SJSA1 (cell line): ENCODE measurements at regions not wholly inside any gene's neighbourhood (a gene's known extent, or its start where the extent isn't known, plus 50 kb on each side); places are given as distances from the start of the nearest gene placed in this dataset.

Experiments
- DNase-seq, 2 experiments: peaks; one replicate each; pipeline ENCODE4 v3.0.0-alpha.2; 2015 to 2020; ENCODE audit warnings: low spot score in 2 of 2, low read depth in 1 of 2
- H3K27ac ChIP-seq: fragments of 250-450 bp; sonication (Bioruptor Pico); 2 replicates; pipeline ENCODE4 v1.5.1; 2020; ENCODE audit warnings: mild to moderate bottlenecking, moderate library complexity
- H3K27me3 ChIP-seq: fragments of 250-450 bp; sonication (Bioruptor Pico); replicated peaks from 2 replicates; pipeline ENCODE4 v1.5.1; 2020; ENCODE audit warnings: mild to moderate bottlenecking, moderate library complexity
- H3K36me3 ChIP-seq: fragments of 250-450 bp; sonication (Bioruptor Pico); 2 replicates; pipeline ENCODE4 v1.5.1; 2020; ENCODE audit warnings: mild to moderate bottlenecking
- H3K4me1 ChIP-seq: fragments of 250-450 bp; sonication (Bioruptor Pico); replicated peaks from 2 replicates; pipeline ENCODE4 v1.6.1; 2021; ENCODE audit warnings: mild to moderate bottlenecking
- H3K4me3 ChIP-seq: fragments of 250-450 bp; sonication (Bioruptor Pico); 2 replicates; pipeline ENCODE4 v1.5.1; 2020; ENCODE audit warnings: mild to moderate bottlenecking
- H3K9me3 ChIP-seq: fragments of 250-450 bp; sonication (Bioruptor Pico); replicated peaks from 2 replicates; pipeline ENCODE4 v1.5.1; 2020; ENCODE audit warnings: mild to moderate bottlenecking

- Histone ChIP-seq H3K9me3 (no peaks in the 10 kb centered on the region), H3K27me3 (no peaks in the 10 kb centered on the region), H3K4me3 (no peak overlapping the region), H3K4me1 (no peaks in the 10 kb centered on the region), H3K27ac (no peak overlapping the region), H3K36me3 (no peaks in the 10 kb centered on the region)
- DNase-seq, result no peak
Measured at GRCh38 chr6:150535818-150536220, 63.9 kb upstream of the PLEKHG1 start.

GRCh38 chr6:150536835-150537234 is 62.9 kb upstream of the PLEKHG1 start:
- no peak overlapping the region for H3K4me3 ChIP-seq
- H3K27ac ChIP-seq, result no peak overlapping the region
- H3K4me1 ChIP-seq, result no peaks in the 10 kb centered on the region
- no peaks in the 10 kb centered on the region for H3K36me3 ChIP-seq
- DNase-seq, result no peak
- H3K27me3 ChIP-seq, result no peaks in the 10 kb centered on the region
- no peaks in the 10 kb centered on the region for H3K9me3 ChIP-seq

- Histone ChIP-seq H3K4me3 (no peak overlapping the region), H3K27me3 (no peaks in the 10 kb centered on the region), H3K27ac (no peak overlapping the region), H3K9me3 (no peaks in the 10 kb centered on the region), H3K4me1 (no peaks in the 10 kb centered on the region), H3K36me3 (no peaks in the 10 kb centered on the region)
- no peak for DNase-seq
Measured at GRCh38 chr6:150537491-150537890, 62.2 kb upstream of the PLEKHG1 start.

DNA sequence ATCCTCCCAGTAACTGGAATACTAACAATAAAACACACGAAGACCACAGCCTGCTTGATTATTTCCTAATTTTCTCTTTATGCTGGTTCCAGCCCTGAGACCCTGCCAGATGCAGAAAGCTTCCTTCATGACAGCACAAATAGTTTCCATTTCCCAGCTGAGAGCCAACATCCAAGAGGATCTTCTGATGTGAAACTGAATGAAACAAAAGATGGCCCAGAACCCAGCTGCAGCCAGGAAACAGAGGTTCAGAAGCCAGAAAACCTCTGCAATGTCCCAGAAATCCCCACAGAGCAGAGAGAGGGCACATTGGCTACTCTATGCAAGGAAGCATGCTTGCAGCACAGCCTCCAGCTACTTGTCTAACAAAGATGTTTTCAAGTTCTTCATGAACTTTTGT is 61.8 kb upstream of the PLEKHG1 start:
- H3K36me3 ChIP-seq, result no peaks in the 10 kb centered on the region
- no peaks in the 10 kb centered on the region for H3K4me1 ChIP-seq
- no peak overlapping the region for H3K27ac ChIP-seq
- H3K27me3 ChIP-seq, result no peaks in the 10 kb centered on the region
- no peak overlapping the region for H3K4me3 ChIP-seq
- no peak for DNase-seq
- no peaks in the 10 kb centered on the region for H3K9me3 ChIP-seq

DNA sequence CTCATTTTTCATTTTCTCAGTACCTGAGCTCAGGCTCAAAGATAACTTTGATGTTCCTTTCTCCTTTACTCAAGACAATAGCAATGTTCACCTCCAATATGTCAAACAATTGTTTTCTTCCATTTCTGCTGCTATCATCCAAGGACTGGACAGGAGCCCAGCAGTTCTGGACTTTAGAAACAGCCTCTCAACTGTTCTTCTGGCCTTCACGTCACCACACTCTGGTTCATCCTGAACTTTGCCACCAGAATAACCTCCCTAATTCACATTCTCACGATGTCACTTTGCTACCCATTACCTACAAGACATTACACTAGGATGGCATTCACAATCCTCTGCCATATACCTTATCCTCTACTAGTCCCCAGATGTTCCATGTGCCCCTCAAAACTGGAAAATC is 60.6 kb upstream of the PLEKHG1 start:
- no peak for DNase-seq

DNA sequence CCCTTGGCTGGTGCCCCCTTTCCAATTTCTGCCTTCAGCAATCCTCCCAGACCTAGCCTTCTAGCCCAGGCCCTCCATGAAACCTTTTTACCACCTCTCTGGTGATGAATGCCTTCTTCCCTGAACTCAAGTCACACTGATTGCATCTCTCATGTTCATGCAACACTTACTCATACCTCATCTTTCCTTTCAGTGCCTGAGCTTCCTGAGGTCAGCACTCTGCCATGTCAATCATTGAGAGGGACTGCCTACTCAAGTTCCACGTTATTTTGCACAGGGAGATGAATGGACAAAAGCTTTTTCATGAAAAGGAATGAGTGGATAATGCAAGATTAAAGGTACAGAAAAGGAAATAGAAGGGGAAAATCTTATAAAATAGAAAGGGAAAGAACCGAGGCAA is 60.1 kb upstream of the PLEKHG1 start:
- no peaks in the 10 kb centered on the region for H3K36me3 ChIP-seq
- H3K27me3 ChIP-seq, result 0 out of 2 replicates have a peak, but pooled peaks cover under 1% of the 10 kb centered on the region
- no peak for DNase-seq
- no peaks in the 10 kb centered on the region for H3K9me3 ChIP-seq
- no peak overlapping the region for H3K27ac ChIP-seq
- H3K4me1 ChIP-seq, result no peaks in the 10 kb centered on the region
- no peak overlapping the region for H3K4me3 ChIP-seq

More for the DNA sequence above, 60.6 kb upstream of the PLEKHG1 start:
- Histone ChIP-seq H3K27me3 (no peaks in the 10 kb centered on the region), H3K9me3 (no peaks in the 10 kb centered on the region), H3K36me3 (no peaks in the 10 kb centered on the region), H3K27ac (no peak overlapping the region), H3K4me1 (no peaks in the 10 kb centered on the region), H3K4me3 (no peak overlapping the region)

DNA sequence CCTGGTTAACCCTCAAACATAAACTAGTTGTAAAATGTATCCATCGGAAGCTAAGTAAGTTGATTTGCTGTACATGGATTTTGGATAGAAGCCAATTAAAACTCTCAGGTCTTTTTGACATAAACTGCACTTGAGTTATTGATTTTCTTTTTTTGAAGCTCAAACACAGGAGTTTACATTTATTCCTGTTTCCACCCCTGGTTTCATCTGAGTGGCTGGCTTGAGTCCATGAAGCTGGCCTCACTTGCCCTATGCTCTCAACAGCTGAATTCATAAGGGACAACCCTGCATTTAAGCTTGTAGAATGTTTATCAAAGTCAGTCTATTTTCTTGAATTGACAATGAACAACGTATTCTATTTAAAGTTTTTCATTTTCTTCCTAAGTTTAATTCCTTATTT is 58.1 kb upstream of the PLEKHG1 start:
- peaks cover 4% of the 10 kb centered on the region; the same call in 1 of the 2 replicates for H3K27me3 ChIP-seq
- no peaks in the 10 kb centered on the region for H3K36me3 ChIP-seq
- H3K27ac ChIP-seq, result no peak overlapping the region
- DNase-seq, result no peak
- no peak overlapping the region for H3K4me3 ChIP-seq
- H3K9me3 ChIP-seq, result no peaks in the 10 kb centered on the region
- no peaks in the 10 kb centered on the region for H3K4me1 ChIP-seq

GRCh38 chr6:150543178-150543577 is 56.5 kb upstream of the PLEKHG1 start:
- no peak for DNase-seq
- Histone ChIP-seq H3K27ac (no peak overlapping the region), H3K4me1 (no peaks in the 10 kb centered on the region), H3K27me3 (peaks cover 4% of the 10 kb centered on the region; the same call in 1 of the 2 replicates), H3K36me3 (no peaks in the 10 kb centered on the region), H3K4me3 (no peak overlapping the region), H3K9me3 (no peaks in the 10 kb centered on the region)

DNA sequence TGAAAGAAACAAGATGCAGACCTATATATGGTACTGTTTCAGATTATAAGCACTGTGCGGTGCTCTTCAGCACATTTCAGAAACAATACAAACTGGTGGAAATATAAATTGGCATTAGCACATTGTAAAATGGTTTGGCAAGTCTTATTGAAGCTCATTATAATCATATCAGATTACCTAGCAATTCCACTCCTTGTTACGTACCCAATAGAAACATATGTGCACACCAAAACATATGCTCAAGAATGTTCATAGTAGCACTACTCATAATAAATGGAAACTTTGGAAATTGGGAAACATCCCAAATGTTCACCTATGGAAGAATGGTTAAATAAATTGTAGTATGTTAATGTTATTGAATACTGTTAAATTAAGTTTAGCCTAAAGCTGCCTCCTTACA is 54.9 kb upstream of the PLEKHG1 start:
- H3K4me3 ChIP-seq, result no peak overlapping the region
- H3K36me3 ChIP-seq, result no peaks in the 10 kb centered on the region
- no peak for DNase-seq
- no peaks in the 10 kb centered on the region for H3K9me3 ChIP-seq
- H3K4me1 ChIP-seq, result no peaks in the 10 kb centered on the region
- peaks cover 4% of the 10 kb centered on the region; the same call in 1 of the 2 replicates for H3K27me3 ChIP-seq
- no peak overlapping the region for H3K27ac ChIP-seq

DNA sequence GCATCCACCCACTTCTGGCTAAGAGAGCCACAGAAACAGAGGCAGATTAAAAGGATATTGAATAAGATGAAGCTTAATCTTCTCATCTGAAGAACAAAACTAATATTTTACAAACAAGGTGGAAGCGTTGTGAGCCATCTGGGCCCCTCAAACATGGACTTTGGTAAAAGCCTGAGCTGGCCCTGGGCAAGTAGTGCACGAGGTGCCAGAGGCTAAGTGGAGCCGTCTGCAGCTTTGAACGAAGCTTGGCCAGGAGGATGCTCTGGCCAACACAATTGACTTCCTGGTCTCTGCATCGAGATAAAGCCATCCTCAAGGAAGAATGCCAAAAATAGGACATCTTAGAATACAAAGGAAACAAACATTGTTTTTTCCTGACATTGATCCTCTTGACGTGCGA is 53.2 kb upstream of the PLEKHG1 start:
- Histone ChIP-seq H3K27ac (no peak overlapping the region), H3K4me3 (no peak overlapping the region), H3K9me3 (no peaks in the 10 kb centered on the region), H3K36me3 (no peaks in the 10 kb centered on the region), H3K27me3 (peaks cover 4% of the 10 kb centered on the region; the same call in 1 of the 2 replicates), H3K4me1 (no peaks in the 10 kb centered on the region)
- DNase-seq, result no peak

- Histone ChIP-seq H3K9me3 (no peaks in the 10 kb centered on the region), H3K36me3 (no peaks in the 10 kb centered on the region), H3K4me1 (no peaks in the 10 kb centered on the region), H3K4me3 (no peak overlapping the region), H3K27me3 (peaks cover 4% of the 10 kb centered on the region; the same call in 1 of the 2 replicates), H3K27ac (no peak overlapping the region)
- DNase-seq, result no peak
Measured at GRCh38 chr6:150547502-150548222, 52.0 kb upstream of the PLEKHG1 start.

DNA sequence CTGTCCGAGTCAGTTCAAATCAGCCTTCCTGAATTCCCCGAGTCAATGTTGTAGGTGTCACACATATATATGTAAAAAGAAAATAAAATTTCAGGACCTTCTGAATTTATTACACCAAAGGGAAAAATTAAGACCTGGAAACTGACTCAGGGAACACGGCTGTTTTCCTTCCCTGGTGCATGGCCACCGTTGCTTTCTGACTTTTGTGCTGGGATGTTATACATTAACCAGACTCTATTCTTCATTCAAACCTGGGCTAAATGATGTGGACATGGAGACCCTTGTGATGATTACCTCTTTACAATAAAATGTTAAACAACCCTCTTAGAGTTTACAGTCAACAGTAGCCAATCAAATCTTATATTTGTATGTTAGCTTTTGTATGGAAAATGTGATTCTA is 51.4 kb upstream of the PLEKHG1 start:
- H3K4me1 ChIP-seq, result no peaks in the 10 kb centered on the region
- H3K27me3 ChIP-seq, result peaks cover 4% of the 10 kb centered on the region; the same call in 1 of the 2 replicates
- H3K4me3 ChIP-seq, result no peak overlapping the region
- H3K36me3 ChIP-seq, result no peaks in the 10 kb centered on the region
- H3K27ac ChIP-seq, result no peak overlapping the region
- no peaks in the 10 kb centered on the region for H3K9me3 ChIP-seq
- DNase-seq, result no peak

DNA sequence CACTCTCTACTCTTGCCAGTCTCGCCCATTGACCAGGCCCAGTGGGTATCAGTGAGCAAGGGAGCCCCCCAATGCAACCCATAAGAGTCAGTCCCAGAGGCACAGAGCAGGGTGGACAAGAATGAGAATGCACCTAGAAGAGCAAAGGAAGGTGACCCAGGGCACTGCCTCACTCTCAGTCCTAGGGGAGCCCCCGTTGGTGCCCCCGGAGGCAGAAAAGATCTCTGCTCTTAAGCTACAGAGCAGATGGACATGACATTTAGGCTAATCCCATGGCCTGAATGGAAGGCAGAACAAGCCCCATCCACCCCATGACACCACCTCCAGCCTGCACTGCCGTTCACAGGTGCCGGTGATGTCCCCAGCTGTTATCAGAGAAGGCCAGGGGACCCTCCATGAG is 50.7 kb upstream of the PLEKHG1 start:
- Histone ChIP-seq H3K4me3 (no peak overlapping the region), H3K4me1 (no peaks in the 10 kb centered on the region), H3K9me3 (no peaks in the 10 kb centered on the region), H3K27ac (no peak overlapping the region), H3K27me3 (peaks cover 4% of the 10 kb centered on the region; the same call in 1 of the 2 replicates), H3K36me3 (no peaks in the 10 kb centered on the region)
- DNase-seq, result no peak

- H3K36me3 ChIP-seq, result no peaks in the 10 kb centered on the region
- no peaks in the 10 kb centered on the region for H3K4me1 ChIP-seq
- no peak for DNase-seq
- no peak overlapping the region for H3K27ac ChIP-seq
- peaks cover 3% of the 10 kb centered on the region; the same call in 1 of the 2 replicates for H3K27me3 ChIP-seq
- no peak overlapping the region for H3K4me3 ChIP-seq
- H3K9me3 ChIP-seq, result no peaks in the 10 kb centered on the region
Measured at GRCh38 chr6:150549674-150550101, 50.0 kb upstream of the PLEKHG1 start.
